Vagina (tissue), 2 donors: ENCODE measurements at regions not wholly inside any gene's neighbourhood (a gene's known extent, or its start where the extent isn't known, plus 50 kb on each side); places are given as distances from the start of the nearest gene placed in this dataset.

Experiments used
- DNase-seq, 2 donors: peaks; one replicate each; pipeline ENCODE4 v3.0.0-alpha.2; 2017; ENCODE audit errors: extremely low spot score in 2 of 2
- H3K27ac ChIP-seq: fragments of 200-600 bp; sonication (generic); one replicate; pipeline ENCODE4 v1.5.1; 2019
- H3K27me3 ChIP-seq: fragments of 200-600 bp; sonication (generic); one replicate; pipeline ENCODE4 v1.5.1; 2019
- H3K36me3 ChIP-seq, 2 donors: fragments of 200-600 bp; sonication (generic); one replicate each; pipeline ENCODE4 v1.5.1; 2017 to 2019
- H3K4me1 ChIP-seq: fragments of 200-600 bp; sonication (generic); one replicate; pipeline ENCODE4 v1.5.1; 2019
- H3K4me3 ChIP-seq, 2 donors: fragments of 200-600 bp; sonication (generic); 1 replicate in 1 of 2; 2 replicates in 1 of 2; pipeline ENCODE4 v1.5.1; 2016 to 2019
- H3K9me3 ChIP-seq: fragments of 200-600 bp; sonication (generic); one replicate; pipeline ENCODE4 v1.5.1; 2019
- CTCF ChIP-seq, 3 experiments: fragments of 450-650 bp in 2 of 3; fragments of 200-600 bp in 1 of 3; sonication (generic) in 1 of 3; IDR thresholded peaks; one replicate each; pipeline ENCODE4 v1.5.1; 2017 to 2019; ENCODE audit warnings: antibody characterized with exemption in 3 of 3, mild to moderate bottlenecking in 2 of 3, moderate library complexity in 2 of 3
- POLR2A ChIP-seq, 2 donors: fragments of 450-650 bp; IDR thresholded peaks; one replicate each; pipeline ENCODE4 v1.6.1; 2017; ENCODE audit warnings: antibody characterized with exemption in 2 of 2, mild to moderate bottlenecking in 2 of 2, moderate library complexity in 2 of 2
- POLR2AphosphoS5 ChIP-seq, 2 donors: sonication (generic); formaldehyde crosslinking; IDR thresholded peaks; one replicate each; pipeline ENCODE4 v1.9.0; 2017; ENCODE audit warnings: antibody characterized with exemption in 2 of 2, mild to moderate bottlenecking in 2 of 2, low read depth in 1 of 2; ENCODE audit not compliant: insufficient read depth in 1 of 2
- intact Hi-C: fragments of 100-400 bp; cut with DNase I; formaldehyde crosslinking; loops from one replicate; pipeline ENCODE4 v1.15.1; 2023

GRCh38 chr13:56653043-56653442 is 487.7 kb upstream of the PRR20A start:
- no peaks in the 10 kb centered on the region for H3K36me3 ChIP-seq
- no peak overlapping the region for H3K27ac ChIP-seq
- H3K4me3 ChIP-seq, result no peak overlapping the region
- TF ChIP-seq POLR2A (IDR thresholded peaks at IDR 0.05), result no peak
- TF ChIP-seq CTCF (IDR thresholded peaks at IDR 0.05), result no peak
- no peak for TF ChIP-seq POLR2AphosphoS5 (IDR thresholded peaks at IDR 0.05; ENCODE audit: insufficient read depth in 1 of 2, low read depth in 1 of 2)
- no peaks in the 10 kb centered on the region for H3K4me1 ChIP-seq
- intact Hi-C loops, result no loop called here
- no peak for DNase-seq
- H3K27me3 ChIP-seq, result no peaks in the 10 kb centered on the region
- no peaks in the 10 kb centered on the region for H3K9me3 ChIP-seq

DNA sequence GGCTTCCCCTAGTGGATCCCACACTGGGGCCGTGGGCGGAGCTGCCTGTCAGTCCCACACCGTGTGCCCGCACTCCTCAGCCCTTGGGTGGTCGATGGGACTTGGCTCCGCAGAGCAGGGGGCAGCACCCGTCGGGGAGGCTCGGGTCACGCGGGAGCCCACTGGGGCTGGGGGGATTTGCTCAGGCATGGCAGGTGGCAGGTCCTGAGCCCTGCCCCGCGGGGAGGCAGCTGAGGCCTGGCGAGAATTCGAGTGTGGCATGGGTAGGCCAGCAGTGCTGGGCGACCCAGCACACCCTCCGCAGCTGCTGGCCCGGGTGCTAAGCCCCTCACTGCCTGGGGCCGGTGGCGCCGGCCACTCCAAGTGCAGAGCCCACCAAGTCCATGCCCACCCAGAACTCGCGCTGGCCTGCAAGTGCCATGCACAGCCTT is 481.7 kb upstream of the PRR20A start:
- intact Hi-C loops, result no loop called here
- Histone ChIP-seq H3K4me1 (no peaks in the 10 kb centered on the region), H3K9me3 (peaks cover 3% of the 10 kb centered on the region), H3K36me3 (no peaks in the 10 kb centered on the region), H3K4me3 (no peak overlapping the region), H3K27ac (no peak overlapping the region), H3K27me3 (no peaks in the 10 kb centered on the region)
- TF ChIP-seq CTCF (IDR thresholded peaks at IDR 0.05), result no peak
- TF ChIP-seq POLR2A (IDR thresholded peaks at IDR 0.05), result no peak
- TF ChIP-seq POLR2AphosphoS5 (IDR thresholded peaks at IDR 0.05; ENCODE audit: insufficient read depth in 1 of 2, low read depth in 1 of 2), result no peak
- no peak for DNase-seq

GRCh38 chr13:56670563-56670962 is 470.2 kb upstream of the PRR20A start:
- H3K27me3 ChIP-seq, result no peaks in the 10 kb centered on the region
- no peak overlapping the region for H3K27ac ChIP-seq
- no peaks in the 10 kb centered on the region for H3K9me3 ChIP-seq
- intact Hi-C loops, result no loop called here
- H3K4me1 ChIP-seq, result no peaks in the 10 kb centered on the region
- TF ChIP-seq POLR2AphosphoS5 (IDR thresholded peaks at IDR 0.05; ENCODE audit: insufficient read depth in 1 of 2, low read depth in 1 of 2) (no peak), CTCF (IDR thresholded peaks at IDR 0.05) (no peak), POLR2A (IDR thresholded peaks at IDR 0.05) (no peak)
- no peak overlapping the region for H3K4me3 ChIP-seq
- H3K36me3 ChIP-seq, result no peaks in the 10 kb centered on the region
- DNase-seq, result no peak

- Histone ChIP-seq H3K4me3 (no peak overlapping the region), H3K36me3 (no peaks in the 10 kb centered on the region), H3K4me1 (no peaks in the 10 kb centered on the region), H3K27ac (no peak overlapping the region), H3K27me3 (no peaks in the 10 kb centered on the region), H3K9me3 (no peaks in the 10 kb centered on the region)
- intact Hi-C loops, result no loop called here
- DNase-seq, result no peak
- TF ChIP-seq POLR2A (IDR thresholded peaks at IDR 0.05) (no peak), POLR2AphosphoS5 (IDR thresholded peaks at IDR 0.05; ENCODE audit: insufficient read depth in 1 of 2, low read depth in 1 of 2) (no peak), CTCF (IDR thresholded peaks at IDR 0.05) (no peak)
These were observed 459.3 kb upstream of the PRR20A start for GRCh38 chr13:56681404-56681803.

GRCh38 chr13:56687131-56687530 is 453.6 kb upstream of the PRR20A start:
- DNase-seq, result no peak
- TF ChIP-seq CTCF (IDR thresholded peaks at IDR 0.05) (no peak), POLR2AphosphoS5 (IDR thresholded peaks at IDR 0.05; ENCODE audit: insufficient read depth in 1 of 2, low read depth in 1 of 2) (no peak), POLR2A (IDR thresholded peaks at IDR 0.05) (no peak)
- Histone ChIP-seq H3K27me3 (no peaks in the 10 kb centered on the region), H3K36me3 (no peaks in the 10 kb centered on the region), H3K27ac (no peak overlapping the region), H3K4me1 (no peaks in the 10 kb centered on the region), H3K4me3 (no peak overlapping the region), H3K9me3 (no peaks in the 10 kb centered on the region)
- intact Hi-C loops, result no loop called here
